ENCODE measurements at regions not wholly inside any gene's neighbourhood (a gene's known extent, or its start where the extent isn't known, plus 50 kb on each side); places are given as distances from the start of the nearest gene placed in this dataset.

DNA sequence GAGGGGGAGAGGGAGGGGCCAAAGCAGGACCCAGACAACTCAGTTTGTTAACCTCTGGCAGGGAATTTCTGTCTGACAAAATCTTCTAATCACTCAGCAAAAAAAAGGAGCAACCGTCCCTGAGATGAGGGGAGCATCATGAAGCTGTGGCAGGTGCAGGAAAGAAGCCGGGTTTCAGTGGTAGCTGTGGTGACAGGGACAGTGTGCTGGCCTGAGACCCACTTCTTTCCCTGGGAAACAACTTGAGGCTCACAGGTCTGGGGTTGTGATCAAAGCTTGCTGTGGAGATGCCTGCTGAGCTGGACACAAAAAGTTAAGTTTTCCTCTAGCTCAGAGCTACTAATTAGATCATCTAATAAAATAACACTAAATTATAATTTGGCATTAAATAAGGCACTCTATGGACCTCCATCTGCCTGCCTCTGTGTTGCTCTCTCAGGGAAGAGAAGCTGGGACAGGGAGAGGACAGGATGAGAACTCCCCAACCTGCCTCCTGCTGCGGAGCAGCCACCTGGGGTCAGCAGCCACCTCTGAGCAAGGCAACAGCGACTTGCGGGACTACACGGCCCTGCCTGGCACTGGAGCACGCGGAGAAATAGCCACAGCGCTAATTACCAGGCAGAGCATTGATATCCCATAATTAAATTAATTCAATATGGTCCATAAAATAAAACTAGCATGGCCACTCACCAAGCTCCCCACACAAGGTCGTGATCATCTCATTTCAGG, 104.6 kb upstream of the TEX51 start:
- DNase-seq: no peak

DNA sequence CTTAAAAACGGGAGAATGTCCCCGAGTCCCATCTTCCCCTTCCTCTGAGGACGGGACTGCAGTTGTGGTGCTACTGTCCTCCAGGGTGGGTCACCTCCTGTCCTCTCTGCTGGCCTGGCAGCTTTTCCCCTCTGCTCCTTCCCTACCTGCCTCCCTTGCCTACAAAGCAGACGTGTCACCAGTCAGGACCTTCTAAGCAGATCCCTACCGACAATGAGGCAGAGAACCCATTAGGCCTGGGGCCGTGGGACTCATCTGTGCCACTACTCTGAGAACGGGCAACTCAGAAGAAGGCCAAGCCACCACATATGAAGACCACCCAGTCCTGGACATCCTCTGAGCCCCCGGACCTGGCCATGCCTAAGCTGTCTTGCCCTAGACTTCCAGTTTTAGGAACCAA, 103.0 kb upstream of the TEX51 start:
- DNase-seq: no peak

DNA sequence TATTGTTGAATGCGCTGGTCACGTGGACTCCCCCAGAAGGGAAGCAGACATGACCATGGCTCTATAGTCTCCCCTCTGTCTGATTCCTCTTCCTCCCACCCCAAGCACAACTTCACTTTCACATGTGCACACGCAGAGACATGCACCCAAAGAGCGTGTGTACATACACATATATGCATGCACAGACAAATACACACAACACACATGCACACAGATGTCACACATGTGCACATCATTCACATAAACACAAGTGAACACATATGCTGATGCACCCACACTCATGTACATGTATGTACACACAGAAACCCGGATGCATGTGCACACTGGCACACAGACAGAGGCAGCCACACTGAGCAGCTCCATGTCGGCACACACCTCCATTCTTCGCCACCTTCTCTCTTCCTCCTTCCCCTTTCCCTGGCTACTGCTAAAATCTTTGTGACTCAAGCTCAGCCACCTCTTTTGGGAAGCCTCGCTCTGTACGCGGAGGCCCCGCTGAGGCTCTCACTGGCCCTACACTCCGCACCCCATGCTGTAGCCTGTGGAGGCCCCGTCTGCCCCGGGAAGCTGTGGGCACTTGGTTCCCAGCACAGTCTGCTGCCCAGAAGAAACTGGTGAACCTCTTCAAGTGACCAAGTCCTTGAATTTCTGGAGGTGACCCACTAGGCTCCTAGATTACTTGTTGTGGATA, 101.6 kb upstream of the TEX51 start:
- DNase-seq: no peak

DNA sequence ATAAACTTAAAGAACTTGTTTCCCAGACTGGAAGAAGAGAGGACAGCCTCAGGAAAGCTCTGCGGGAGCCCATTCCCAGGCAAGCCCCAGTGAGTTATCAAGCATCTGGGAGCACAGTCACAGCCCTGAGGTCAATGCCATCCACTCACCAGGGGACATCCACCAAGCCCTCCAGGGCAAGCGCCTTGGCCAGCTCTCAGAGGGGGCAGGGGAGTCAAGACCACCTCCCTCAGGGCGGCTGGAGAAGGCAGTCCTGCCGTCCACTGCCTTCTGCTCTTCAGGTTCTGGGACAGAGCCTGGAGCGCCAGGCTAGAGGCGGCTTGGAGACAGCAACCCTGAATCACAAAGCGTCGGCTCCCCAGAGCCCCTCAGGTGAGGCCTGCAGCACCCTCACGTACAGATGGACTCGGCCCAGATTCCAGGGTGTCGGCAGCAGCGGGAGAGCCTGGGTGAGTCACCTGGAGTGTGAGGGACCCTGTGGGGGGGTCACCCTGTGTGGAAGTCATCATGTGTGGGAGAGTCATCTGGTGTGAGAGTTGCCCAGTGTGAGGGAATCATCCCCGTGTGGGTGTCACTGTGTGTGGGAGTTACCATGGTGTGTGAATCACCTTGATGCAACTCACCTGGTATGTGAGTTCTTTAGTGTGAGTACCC, 100.9 kb upstream of the TEX51 start:
- DNase-seq: no peak

DNA sequence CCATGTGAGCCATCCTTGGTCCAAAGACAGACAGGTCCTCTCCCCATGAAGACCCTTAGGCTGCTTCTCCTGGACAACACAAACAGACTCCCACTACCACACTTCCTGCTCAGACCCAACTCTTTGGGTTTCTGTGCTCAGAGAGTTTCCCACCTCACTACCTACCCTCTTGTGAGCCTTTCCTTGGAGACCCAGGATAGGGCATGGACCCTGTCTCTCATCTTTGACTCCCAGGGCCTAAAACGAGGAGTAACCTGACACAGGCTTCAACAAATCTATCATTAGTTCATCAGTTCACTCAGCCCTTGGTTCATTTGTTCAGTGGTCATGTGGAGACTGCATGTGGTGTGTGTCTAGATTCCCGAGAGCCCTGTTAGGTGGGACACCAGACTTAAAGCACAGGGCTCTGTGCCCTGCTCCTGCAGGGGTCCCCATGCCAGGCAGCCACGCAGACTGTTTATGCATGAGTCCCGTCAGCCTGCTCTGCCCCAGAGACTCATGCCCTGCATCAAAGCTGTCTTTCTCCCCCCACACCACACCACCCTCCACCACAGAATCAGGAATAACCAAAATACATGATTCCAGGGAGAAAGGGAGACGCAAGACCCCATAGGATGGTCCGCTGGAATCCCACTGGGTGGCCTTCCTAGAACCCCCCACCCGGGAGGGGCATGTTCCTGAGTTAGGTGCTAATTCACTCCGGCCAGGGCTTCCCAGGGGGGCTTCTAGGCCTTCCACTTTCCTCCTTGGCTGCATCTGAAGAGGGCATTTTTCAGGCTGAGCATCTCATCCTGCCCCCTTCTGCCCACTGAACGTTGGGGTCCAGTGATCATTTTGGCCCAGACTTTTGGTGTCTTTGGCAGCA, 100.2 kb upstream of the TEX51 start:
- DNase-seq: no peak

DNA sequence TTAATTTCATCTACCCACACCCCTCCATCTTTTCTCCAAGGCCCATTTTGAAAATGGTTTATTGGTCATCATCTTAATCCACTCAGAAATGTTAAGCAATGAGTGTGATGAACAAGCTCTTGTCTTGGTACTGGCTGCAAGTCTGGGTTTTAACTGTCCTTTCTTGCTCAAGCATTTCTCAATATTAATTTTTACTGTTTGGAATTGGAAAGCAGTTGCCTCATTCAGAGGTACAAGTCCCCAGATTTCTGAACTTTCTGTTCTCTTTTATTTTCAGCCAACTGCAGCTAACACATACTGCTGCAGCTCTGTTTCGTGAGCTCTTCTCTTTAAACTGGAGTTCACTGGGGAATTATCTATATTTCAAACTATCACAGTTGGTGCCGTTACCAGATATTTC, 99.4 kb upstream of the TEX51 start:
- no peak for DNase-seq

DNA sequence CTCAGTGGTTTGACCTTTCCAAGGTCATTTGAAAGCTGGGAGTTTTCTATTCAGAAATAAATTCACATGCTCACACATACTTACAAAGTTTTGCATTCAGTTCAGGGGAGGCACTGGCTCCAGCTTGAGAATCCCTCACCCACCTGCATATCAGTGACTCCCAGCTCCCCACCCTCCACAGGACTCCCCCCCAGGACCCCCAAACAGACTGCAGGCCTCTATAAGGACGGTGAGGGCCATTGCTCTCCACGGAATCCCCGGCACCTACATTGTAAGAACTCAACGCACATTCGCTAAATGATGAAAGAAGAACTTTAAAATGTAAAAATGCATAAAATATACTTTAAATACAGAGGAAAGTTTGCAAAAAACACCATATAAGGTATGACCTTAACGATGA, 97.2 kb upstream of the TEX51 start:
- no peak for DNase-seq

DNA sequence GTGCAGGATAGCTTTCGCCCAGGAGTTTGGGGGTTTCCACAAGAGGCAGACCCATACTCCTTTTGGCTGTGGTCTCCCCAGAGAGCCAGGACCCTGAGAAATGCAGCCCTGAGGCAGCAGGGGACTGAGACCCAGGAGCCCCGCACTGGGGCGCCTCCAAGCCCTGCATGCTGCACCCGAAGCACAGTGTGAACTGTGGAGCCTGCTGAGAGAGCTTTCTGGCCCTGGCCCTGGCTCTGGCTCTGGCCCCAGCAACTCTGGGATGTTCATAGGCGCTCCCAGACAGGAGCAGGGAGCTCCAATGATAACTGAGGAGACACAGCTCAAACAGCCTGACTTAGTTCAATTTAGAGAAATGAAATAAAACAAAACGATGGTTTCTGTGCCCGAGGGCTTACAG, 96.4 kb upstream of the TEX51 start:
- no peak for DNase-seq

DNA sequence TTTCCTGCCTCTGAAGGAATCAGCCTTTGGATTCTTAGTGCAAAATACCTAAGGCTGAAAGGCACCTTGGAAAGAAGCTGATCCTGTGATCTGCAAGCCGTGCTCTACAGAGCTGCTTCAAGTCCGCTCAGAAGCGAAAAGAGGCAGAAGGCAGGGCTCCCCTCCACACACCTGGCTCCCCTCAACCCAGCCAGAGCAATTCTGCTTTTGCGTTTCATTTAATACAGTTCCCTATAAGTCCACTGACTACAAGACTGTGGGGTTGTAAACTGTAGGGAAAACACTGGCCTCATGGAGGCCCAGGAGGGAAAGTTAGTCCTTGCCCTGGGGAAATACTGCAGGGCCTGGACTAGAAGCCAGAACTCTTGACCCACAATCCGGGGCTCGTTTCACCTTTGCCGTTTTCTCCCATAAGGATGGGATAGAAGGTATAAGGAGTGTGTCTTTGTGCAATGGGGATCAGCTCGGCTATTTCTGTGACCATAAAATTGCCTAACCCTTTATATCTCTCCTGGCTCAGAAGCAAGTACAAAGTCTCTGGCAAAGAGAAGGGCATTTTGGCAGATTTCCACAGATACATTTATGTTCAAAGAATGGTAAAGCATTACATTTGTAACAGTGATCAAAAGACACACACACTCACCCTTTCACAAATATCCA, 95.8 kb upstream of the TEX51 start:
- DNase-seq: peak; percentile 62

DNA sequence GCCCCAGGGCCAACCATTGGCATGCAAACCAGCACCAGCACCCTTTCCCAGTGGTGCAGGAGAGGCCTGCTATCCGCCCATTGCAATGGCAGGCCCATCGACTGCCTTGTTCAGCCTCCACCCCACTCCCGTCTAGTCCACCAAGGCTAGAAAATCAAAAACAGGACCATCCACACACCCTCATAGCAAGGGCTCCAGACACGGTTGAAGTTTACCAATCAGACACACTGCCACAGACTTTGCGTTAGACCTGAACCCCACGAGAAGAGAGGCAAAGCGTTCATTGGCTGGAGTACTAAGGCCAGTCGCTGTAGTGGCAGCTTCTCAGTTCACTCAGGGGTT, 95.3 kb upstream of the TEX51 start:
- DNase-seq: no peak

DNA sequence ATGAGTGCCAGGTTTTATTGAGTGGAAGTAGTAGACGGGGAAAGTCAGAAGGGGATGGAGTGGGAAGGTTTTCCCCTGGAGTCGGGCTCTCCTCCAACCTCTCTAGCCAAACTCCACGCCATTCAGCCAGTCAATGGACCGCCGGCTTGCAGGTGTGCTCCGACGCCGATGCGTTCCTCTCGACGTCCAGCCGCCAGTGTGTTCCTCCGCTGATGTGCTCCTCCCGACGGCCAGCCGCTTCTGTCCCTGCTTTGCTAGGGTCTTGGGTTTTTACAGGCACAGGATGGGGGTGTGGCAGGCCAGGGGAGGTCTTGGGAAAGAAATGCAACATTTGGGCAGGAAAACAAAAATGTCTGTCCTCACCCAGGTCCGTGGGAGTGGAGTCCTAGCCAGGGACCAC, 94.3 kb upstream of the TEX51 start:
- DNase-seq: no peak

DNA sequence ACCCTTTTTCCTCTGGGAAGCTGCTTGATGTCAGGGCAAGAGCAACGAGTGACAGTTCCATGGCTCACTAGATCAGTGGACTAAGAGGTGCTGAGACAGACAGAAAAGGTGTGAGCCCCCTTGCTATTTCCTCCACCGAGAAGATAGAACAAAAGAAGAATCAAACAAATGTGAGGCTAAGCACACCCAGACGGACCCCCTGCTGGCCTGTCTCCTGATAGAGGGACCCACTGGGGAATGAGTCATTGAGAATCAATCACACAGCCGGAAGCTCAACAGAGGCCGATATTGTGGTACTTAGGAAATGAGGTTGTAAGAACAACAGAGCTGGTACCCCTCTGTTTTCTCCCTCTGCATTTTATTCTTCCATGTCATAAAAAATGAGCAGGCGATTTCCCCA, 89.8 kb upstream of the TEX51 start:
- no peak for DNase-seq

DNA sequence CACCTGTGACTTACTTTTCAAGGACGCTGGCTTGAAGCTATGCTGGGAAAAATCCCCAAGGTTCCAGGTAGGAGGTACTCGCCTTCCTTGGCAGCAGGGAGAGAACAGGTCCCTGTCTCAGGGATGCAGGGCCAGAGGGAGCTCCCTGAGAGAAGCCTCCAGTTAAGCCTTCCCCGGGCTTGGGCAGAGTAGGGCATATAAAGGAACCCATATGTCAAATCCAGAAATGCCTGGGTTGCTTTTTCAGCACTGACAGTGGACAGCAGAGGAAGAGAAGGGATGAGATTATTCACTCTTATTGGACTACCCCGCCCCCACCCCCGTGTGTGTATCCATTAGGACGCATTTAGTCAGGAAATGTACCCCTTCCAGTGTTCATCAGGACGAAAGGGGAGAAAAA, 89.3 kb upstream of the TEX51 start:
- peak; percentile 38 for DNase-seq

DNA sequence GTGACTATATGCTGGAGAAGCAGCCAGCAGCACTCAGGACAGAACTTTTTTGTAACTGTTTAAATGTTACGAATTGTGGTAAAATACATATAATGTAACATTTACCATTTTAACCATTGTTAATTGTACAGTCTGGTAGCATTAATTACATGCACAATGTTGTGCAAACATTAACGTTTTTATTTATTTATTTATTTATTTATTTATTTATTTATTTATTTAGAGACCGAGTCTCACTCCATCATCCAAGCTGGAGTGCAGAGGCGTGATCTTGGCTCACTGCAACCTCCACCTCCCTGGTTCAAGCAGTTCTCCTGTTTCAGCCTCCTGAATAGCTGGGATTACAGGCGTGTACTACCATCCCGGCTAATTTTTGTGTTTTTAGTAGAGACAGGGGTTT, 88.7 kb upstream of the TEX51 start:
- no peak for DNase-seq

DNA sequence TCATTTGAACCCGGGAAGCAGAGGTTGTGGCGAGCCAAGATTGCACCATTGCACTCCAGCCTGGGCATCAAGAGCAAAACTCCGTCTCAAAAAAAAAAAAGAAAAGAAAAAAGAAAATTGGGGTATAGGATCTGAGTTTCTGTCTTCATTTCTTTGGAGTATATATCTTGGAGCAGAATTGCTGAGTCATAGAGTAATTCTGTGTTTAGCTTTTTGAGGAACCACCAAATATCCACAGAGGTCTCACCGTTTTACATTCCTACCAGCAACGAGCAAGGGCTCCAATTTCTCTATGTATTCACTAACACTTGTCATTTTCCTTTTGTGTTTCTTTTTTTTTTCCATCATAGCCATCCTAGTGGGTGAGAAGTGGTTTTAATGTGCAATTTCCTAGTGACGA, 87.6 kb upstream of the TEX51 start:
- no peak for DNase-seq

DNA sequence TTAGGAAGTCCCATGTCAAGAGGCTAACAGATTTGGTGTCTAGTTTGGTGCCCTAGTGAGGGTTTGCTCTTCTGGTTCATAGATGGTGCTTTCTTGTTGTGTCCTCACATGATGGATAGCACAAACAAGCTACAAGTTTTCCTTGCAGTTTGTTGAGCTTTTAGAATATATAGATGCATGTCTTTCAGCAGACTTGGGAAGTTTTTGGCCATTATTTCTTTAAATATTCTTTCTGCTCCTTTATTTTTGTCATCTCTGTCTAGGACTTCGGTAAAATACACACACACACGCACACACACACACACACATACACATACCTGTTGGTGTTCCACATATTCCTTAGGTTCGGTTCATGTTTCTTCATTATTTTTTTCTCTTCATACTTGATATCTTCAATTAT, 81.5 kb upstream of the TEX51 start:
- DNase-seq: no peak

DNA sequence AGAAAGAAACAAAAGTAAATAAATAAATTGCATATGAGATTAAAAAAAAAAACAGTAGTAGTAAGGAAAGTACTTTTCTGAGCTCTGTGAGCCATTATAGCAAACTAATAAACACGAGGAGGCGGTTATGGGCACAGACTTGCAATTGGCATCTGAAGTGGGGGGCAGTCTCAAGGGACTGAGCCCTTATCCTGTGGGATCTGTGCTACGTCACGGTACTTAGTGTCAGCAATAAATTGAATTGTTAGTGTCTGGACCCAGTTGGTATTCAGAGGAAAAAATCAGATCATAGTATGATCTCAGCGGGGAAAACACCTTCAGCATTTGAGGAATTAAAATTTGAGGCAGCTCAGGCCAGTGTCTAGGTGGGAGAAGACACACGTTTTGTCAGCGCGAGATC, 76.6 kb upstream of the TEX51 start:
- DNase-seq: no peak

DNA sequence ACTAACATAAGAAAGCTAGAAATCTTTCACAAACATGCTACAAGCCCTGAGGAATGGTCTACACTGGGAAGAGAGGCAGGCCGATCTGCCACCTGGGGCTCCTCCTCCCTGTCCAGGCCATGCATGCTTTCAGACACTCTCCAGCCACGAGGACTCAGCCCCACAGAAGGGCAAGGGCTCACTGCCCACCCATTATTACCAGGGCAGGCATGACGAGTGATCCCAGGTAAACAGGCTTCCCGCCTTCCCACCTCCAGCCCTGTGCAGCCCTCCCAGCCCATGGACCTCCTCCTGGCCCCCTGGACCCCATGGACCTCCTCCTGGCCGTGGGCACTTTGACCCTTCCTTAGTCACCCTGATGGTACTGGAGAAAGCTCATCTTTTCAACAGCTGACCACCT, 75.8 kb upstream of the TEX51 start:
- no peak for DNase-seq

DNA sequence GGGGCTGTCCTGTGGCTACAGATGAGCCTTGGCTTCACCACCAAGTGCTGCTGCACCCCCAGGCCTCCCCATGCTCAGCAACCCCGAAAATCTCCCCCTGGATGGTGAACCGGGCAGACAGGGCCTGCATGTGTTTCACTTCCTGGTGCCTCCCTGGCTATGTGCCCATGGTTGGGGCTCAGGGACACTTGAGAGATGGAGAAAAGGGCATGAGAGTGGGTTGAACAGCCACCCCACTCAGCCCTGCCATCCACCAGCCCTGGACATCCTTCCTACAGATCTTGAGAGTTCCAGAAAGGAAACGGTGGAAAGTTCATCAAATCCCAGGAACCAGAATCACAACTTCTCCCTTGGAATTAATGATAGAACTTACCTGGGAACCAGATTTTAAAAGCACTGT, 74.7 kb upstream of the TEX51 start:
- no peak for DNase-seq

DNA sequence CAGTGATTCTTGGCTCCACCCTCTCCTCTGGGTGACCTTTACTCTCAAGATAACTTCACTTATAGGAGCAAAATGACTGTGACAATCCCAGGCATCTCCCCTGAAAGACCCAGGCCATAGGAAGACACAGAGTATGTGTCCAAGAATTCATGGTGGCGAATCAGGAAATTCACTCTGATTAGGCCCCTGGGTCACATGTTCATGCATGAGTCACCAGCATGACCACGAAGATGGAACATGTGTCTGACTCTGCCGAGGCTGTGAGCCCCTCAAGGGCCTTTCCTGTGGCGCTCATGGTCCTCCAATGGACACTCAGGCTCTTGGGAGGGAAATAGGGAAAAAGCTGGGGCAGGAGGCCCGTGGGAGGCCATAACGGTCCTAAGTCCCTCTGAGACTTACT, 74.0 kb upstream of the TEX51 start:
- no peak for DNase-seq

DNA sequence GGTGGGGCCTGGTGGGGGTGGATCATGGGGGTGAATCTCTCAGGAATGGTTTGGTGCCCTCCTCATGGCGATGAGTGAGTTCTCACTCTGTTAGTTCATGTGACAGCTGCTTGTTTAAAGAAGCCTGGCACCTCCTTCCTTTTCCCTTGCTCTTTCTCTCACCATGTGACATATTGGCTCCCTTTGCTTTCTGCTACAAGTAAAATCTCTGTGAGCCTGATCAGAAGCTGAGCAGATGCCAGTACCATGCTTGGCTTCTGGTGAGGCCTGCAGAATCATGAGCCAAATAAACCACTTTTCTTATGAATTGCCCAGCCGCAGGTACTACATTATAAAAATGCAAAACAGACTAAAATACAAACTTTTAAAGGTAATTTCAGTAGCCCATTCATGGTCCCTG, 73.4 kb upstream of the TEX51 start:
- DNase-seq: peak; percentile 45

DNA sequence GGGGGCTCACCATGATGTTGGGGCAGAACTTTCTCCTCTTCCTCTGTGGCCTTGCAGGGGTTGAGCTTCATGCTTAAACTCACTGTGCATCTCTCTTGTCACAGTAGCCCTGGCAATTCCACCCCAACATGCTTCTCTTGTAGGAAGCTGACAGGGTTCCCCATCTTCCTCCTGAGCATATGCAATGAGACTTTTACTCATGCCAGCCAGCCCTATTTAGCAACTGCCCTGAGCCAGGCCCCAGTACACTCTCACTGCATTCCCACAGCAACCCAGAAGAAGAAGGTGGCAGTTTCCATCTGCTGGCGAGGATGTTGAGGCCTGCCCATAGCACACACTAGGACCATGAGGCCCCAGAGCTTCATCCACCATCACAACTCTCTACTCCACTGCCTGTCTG, 72.2 kb upstream of the TEX51 start:
- no peak for DNase-seq

DNA sequence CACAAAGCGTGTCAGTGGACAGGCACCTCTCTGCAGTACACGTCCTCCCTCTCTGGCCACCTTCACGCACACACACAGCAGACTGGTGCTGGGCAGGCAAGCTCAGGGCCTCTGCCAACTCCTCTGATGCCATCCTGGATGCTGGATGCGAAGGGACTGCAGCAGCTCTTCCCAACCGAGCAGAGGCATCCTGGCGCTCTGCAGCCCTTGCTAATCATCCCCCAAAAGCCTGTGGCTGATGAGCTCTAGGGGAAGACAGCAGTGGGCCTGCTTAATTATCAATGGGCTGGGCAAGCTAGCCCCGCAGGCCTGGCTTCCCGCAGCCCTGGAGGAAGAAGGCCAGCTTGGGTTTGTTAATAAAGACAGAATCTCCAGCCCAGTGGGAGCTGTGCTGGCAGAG, 71.3 kb upstream of the TEX51 start:
- DNase-seq: no peak
